Large intestine (tissue), 3 donors: ENCODE measurements at regions not wholly inside any gene's neighbourhood (a gene's known extent, or its start where the extent isn't known, plus 50 kb on each side); places are given as distances from the start of the nearest gene placed in this dataset.

Experiments used
- DNase-seq, 2 donors: peaks; one replicate each; pipeline versions ENCODE4 v3.0.0 to v3.0.0-alpha.2; 2013
- H3K27ac ChIP-seq: one replicate; pipeline ENCODE4 v1.5.1; 2013; ENCODE audit warnings: low read length
- H3K27me3 ChIP-seq: 2 replicates; pipeline ENCODE4 v1.6.1; 2013; ENCODE audit warnings: low read length; ENCODE audit not compliant: control insufficient read depth, insufficient read depth
- H3K36me3 ChIP-seq: 2 replicates; pipeline ENCODE4 v1.6.1; 2013; ENCODE audit warnings: low read length; ENCODE audit not compliant: control insufficient read depth, insufficient read depth
- H3K4me1 ChIP-seq: one replicate; pipeline ENCODE4 v1.6.1; 2013; ENCODE audit warnings: low read length; ENCODE audit not compliant: control insufficient read depth, insufficient read depth
- H3K4me3 ChIP-seq: one replicate; pipeline ENCODE4 v1.5.1; 2013; ENCODE audit warnings: low read length
- H3K9me3 ChIP-seq: one replicate; pipeline ENCODE4 v1.6.1; 2013; ENCODE audit warnings: mild to moderate bottlenecking, low read depth, low read length, moderate library complexity; ENCODE audit not compliant: control insufficient read depth
- WGBS: methylation state at CpG from one replicate; pipeline ENCODE4 v1.1.5; 2013; ENCODE audit warnings: low lambda C conversion rate; ENCODE audit not compliant: insufficient coverage; 5-methylcytosine and 5-hydroxymethylcytosine counted together

- H3K9me3 ChIP-seq: no peaks in the 10 kb centered on the region
- peaks cover 2% of the 10 kb centered on the region for H3K27me3 ChIP-seq
- H3K36me3 ChIP-seq: no peaks in the 10 kb centered on the region
- 80% methylated on average over 1 of the region's 1 CpG for WGBS
- H3K4me1 ChIP-seq: no peaks in the 10 kb centered on the region
- no peak for DNase-seq
- H3K4me3 ChIP-seq: no peak overlapping the region
- no peak overlapping the region for H3K27ac ChIP-seq
These were observed 106.8 kb downstream of the TMEM174 start for GRCh38 chr5:73279805-73280204.

- H3K27ac ChIP-seq: no peak overlapping the region
- H3K36me3 ChIP-seq: no peaks in the 10 kb centered on the region
- H3K4me1 ChIP-seq: no peaks in the 10 kb centered on the region
- no peaks in the 10 kb centered on the region for H3K9me3 ChIP-seq
- DNase-seq: no peak
- H3K27me3 ChIP-seq: peaks cover 2% of the 10 kb centered on the region
- H3K4me3 ChIP-seq: no peak overlapping the region
- WGBS: no CpG with 5 or more reads among the region's 6 CpGs
These were observed 105.7 kb downstream of the TMEM174 start for GRCh38 chr5:73278693-73279092.

- WGBS: no CpG with 5 or more reads among the region's 15 CpGs
- Histone ChIP-seq H3K27me3 (peaks cover 4% of the 10 kb centered on the region), H3K4me1 (no peaks in the 10 kb centered on the region), H3K27ac (no peak overlapping the region), H3K4me3 (no peak overlapping the region), H3K9me3 (no peaks in the 10 kb centered on the region), H3K36me3 (no peaks in the 10 kb centered on the region)
- no peak for DNase-seq
These were observed 102.1 kb downstream of the TMEM174 start for GRCh38 chr5:73274881-73275663.

- 0% methylated on average over 1 of the region's 3 CpGs for WGBS
These were observed 101.1 kb downstream of the TMEM174 start for GRCh38 chr5:73274121-73274520.

GRCh38 chr5:73273379-73274050, 100.5 kb downstream of the TMEM174 start:
- Histone ChIP-seq H3K4me3 (no peak overlapping the region), H3K36me3 (no peaks in the 10 kb centered on the region), H3K27me3 (peaks cover 4% of the 10 kb centered on the region), H3K27ac (no peak overlapping the region), H3K4me1 (no peaks in the 10 kb centered on the region), H3K9me3 (no peaks in the 10 kb centered on the region)
- DNase-seq: no peak
- WGBS: no CpG with 5 or more reads among the region's 6 CpGs

More at GRCh38 chr5:73274121-73274520, 101.1 kb downstream of the TMEM174 start:
- Histone ChIP-seq H3K36me3 (no peaks in the 10 kb centered on the region), H3K4me1 (no peaks in the 10 kb centered on the region), H3K9me3 (no peaks in the 10 kb centered on the region), H3K27me3 (peaks cover 4% of the 10 kb centered on the region), H3K27ac (no peak overlapping the region), H3K4me3 (no peak overlapping the region)
- no peak for DNase-seq

GRCh38 chr5:73272351-73272750, 99.4 kb downstream of the TMEM174 start:
- no peak overlapping the region for H3K27ac ChIP-seq
- no peak overlapping the region for H3K4me3 ChIP-seq
- H3K4me1 ChIP-seq: no peaks in the 10 kb centered on the region
- peaks cover 4% of the 10 kb centered on the region for H3K27me3 ChIP-seq
- no peaks in the 10 kb centered on the region for H3K36me3 ChIP-seq
- DNase-seq: no peak
- no peaks in the 10 kb centered on the region for H3K9me3 ChIP-seq

GRCh38 chr5:73268826-73269225, 95.8 kb downstream of the TMEM174 start:
- WGBS: no CpG with 5 or more reads among the region's 2 CpGs
- Histone ChIP-seq H3K27ac (no peak overlapping the region), H3K4me1 (no peaks in the 10 kb centered on the region), H3K36me3 (no peaks in the 10 kb centered on the region), H3K9me3 (no peaks in the 10 kb centered on the region), H3K4me3 (no peak overlapping the region), H3K27me3 (peaks cover 5% of the 10 kb centered on the region)
- no peak for DNase-seq

GRCh38 chr5:73267766-73268435, 94.9 kb downstream of the TMEM174 start:
- no peak for DNase-seq
- no peak overlapping the region for H3K27ac ChIP-seq
- no peaks in the 10 kb centered on the region for H3K9me3 ChIP-seq
- H3K4me3 ChIP-seq: no peak overlapping the region
- no peaks in the 10 kb centered on the region for H3K4me1 ChIP-seq
- H3K27me3 ChIP-seq: peaks cover 7% of the 10 kb centered on the region
- no peaks in the 10 kb centered on the region for H3K36me3 ChIP-seq
- WGBS: 100% methylated on average over 1 of the region's 8 CpGs

GRCh38 chr5:73266925-73267765, 94.2 kb downstream of the TMEM174 start:
- Histone ChIP-seq H3K36me3 (no peaks in the 10 kb centered on the region), H3K27me3 (peaks cover 7% of the 10 kb centered on the region), H3K9me3 (no peaks in the 10 kb centered on the region), H3K4me3 (no peak overlapping the region), H3K4me1 (no peaks in the 10 kb centered on the region), H3K27ac (no peak overlapping the region)
- 92% methylated on average over 6 of the region's 18 CpGs for WGBS
- DNase-seq: no peak

- Histone ChIP-seq H3K36me3 (no peaks in the 10 kb centered on the region), H3K4me1 (no peaks in the 10 kb centered on the region), H3K9me3 (no peaks in the 10 kb centered on the region), H3K27me3 (peaks cover 7% of the 10 kb centered on the region), H3K27ac (no peak overlapping the region), H3K4me3 (no peak overlapping the region)
- DNase-seq: no peak
- no CpG with 5 or more reads among the region's 5 CpGs for WGBS
These were observed 93.3 kb downstream of the TMEM174 start for GRCh38 chr5:73266176-73266738.
